Effector CD4-positive, alpha-beta T cell (primary cell): ENCODE measurements at regions not wholly inside any gene's neighbourhood (a gene's known extent, or its start where the extent isn't known, plus 50 kb on each side); places are given as distances from the start of the nearest gene placed in this dataset.

Experiments used
- DNase-seq: peaks from one replicate; pipeline ENCODE4 v3.0.0-alpha.2; 2020

GRCh38 chr1:235025422-235025984 is 103.1 kb downstream of the TOMM20 start:
- DNase-seq: no peak

GRCh38 chr1:235024711-235025421 is 103.8 kb downstream of the TOMM20 start:
- no peak for DNase-seq

GRCh38 chr1:235023711-235024439 is 104.8 kb downstream of the TOMM20 start:
- DNase-seq: no peak

- no peak for DNase-seq
Measured at GRCh38 chr1:235022981-235023710, 105.5 kb downstream of the TOMM20 start.

GRCh38 chr1:235022341-235022980 is 106.2 kb downstream of the TOMM20 start:
- DNase-seq: no peak

- DNase-seq: no peak
Measured at GRCh38 chr1:235021815-235022214, 106.8 kb downstream of the TOMM20 start.

GRCh38 chr1:235021321-235021720 is 107.3 kb downstream of the TOMM20 start:
- DNase-seq: no peak

- DNase-seq: no peak
Measured at GRCh38 chr1:235019961-235020360, 108.7 kb downstream of the TOMM20 start.

GRCh38 chr1:235019471-235019870 is 109.2 kb downstream of the TOMM20 start:
- DNase-seq: no peak

GRCh38 chr1:235018720-235019444 is 109.8 kb downstream of the TOMM20 start:
- DNase-seq: no peak

- DNase-seq: no peak
Measured at GRCh38 chr1:235018161-235018560, 110.5 kb downstream of the TOMM20 start.

GRCh38 chr1:235017719-235018118 is 110.9 kb downstream of the TOMM20 start:
- no peak for DNase-seq

- DNase-seq: no peak
Measured at GRCh38 chr1:235017191-235017590, 111.4 kb downstream of the TOMM20 start.

- DNase-seq: no peak
Measured at GRCh38 chr1:235015291-235015985, 113.2 kb downstream of the TOMM20 start.

- DNase-seq: no peak
Measured at GRCh38 chr1:235014756-235015155, 113.9 kb downstream of the TOMM20 start.

- DNase-seq: no peak
Measured at GRCh38 chr1:235013512-235013911, 115.1 kb downstream of the TOMM20 start.

GRCh38 chr1:235012436-235013210 is 116.0 kb downstream of the TOMM20 start:
- peak; percentile 7 for DNase-seq

GRCh38 chr1:235011599-235012435 is 116.8 kb downstream of the TOMM20 start:
- peak; percentile 89 for DNase-seq

GRCh38 chr1:235011064-235011598 is 117.5 kb downstream of the TOMM20 start:
- peak; percentile 52 for DNase-seq
